Liver (tissue), 7 donors: ENCODE measurements at regions not wholly inside any gene's neighbourhood (a gene's known extent, or its start where the extent isn't known, plus 50 kb on each side); places are given as distances from the start of the nearest gene placed in this dataset.

ENCODE experiments used
- DNase-seq: peaks from one replicate; pipeline ENCODE4 v3.0.0-alpha.2; 2017; ENCODE audit warnings: low spot score
- H3K27ac ChIP-seq, 2 donors: one replicate each; pipeline ENCODE4 v1.7.0; 2013; ENCODE audit warnings: inconsistent platforms in 2 of 2, low read length in 2 of 2, control low read depth in 1 of 2, low read depth in 1 of 2, mild to moderate bottlenecking in 1 of 2
- H3K27me3 ChIP-seq, 4 donors: one replicate each; pipeline versions ENCODE4 v1.6.1 to v1.7.0; 2013; ENCODE audit warnings: low read length in 3 of 4, inconsistent platforms in 1 of 4, mild to moderate bottlenecking in 1 of 4, moderate library complexity in 1 of 4; ENCODE audit not compliant: control insufficient read depth in 4 of 4, insufficient read depth in 4 of 4
- H3K36me3 ChIP-seq, 4 donors: one replicate each; pipeline versions ENCODE4 v1.6.1 to v1.7.0; 2013; ENCODE audit warnings: low read length in 3 of 4, mild to moderate bottlenecking in 3 of 4, low read depth in 1 of 4, moderate library complexity in 1 of 4; ENCODE audit not compliant: control insufficient read depth in 4 of 4, insufficient read depth in 3 of 4
- H3K4me1 ChIP-seq, 4 donors: one replicate each; pipeline versions ENCODE4 v1.6.1 to v1.7.0; 2013; ENCODE audit warnings: low read length in 3 of 4, mild to moderate bottlenecking in 3 of 4, moderate library complexity in 1 of 4; ENCODE audit not compliant: control insufficient read depth in 4 of 4, insufficient read depth in 4 of 4
- H3K4me3 ChIP-seq, 3 donors: one replicate each; pipeline versions ENCODE4 v1.6.1 to v1.7.0; 2013; ENCODE audit warnings: low read length in 3 of 3, control low read depth in 1 of 3, low read depth in 1 of 3, mild to moderate bottlenecking in 1 of 3
- H3K9ac ChIP-seq, 2 donors: one replicate each; pipeline ENCODE4 v1.7.0; 2013; ENCODE audit warnings: low read length in 2 of 2, mild to moderate bottlenecking in 2 of 2, moderate library complexity in 2 of 2, control low read depth in 1 of 2, low read depth in 1 of 2
- H3K9me3 ChIP-seq, 4 donors: one replicate each; pipeline versions ENCODE4 v1.6.1 to v1.7.0; 2013; ENCODE audit warnings: low read length in 3 of 4; ENCODE audit not compliant: control insufficient read depth in 4 of 4
- ATF3 ChIP-seq: IDR thresholded peaks from 2 replicates; pipeline ENCODE4 v1.6.1; 2016; ENCODE audit warnings: antibody characterized with exemption
- CTCF ChIP-seq: fragments of 150-350 bp; IDR thresholded peaks from 2 replicates; pipeline ENCODE4 v1.5.1; 2017; ENCODE audit warnings: improper control_type of control experiment, low read depth, low read length; ENCODE audit not compliant: missing input control
- EGR1 ChIP-seq, 2 donors: IDR thresholded peaks; 2 replicates each; pipeline ENCODE4 v1.6.1; 2016 to 2018; ENCODE audit warnings: antibody characterized with exemption in 2 of 2, low read depth in 2 of 2
- FOXA1 ChIP-seq: IDR thresholded peaks from 2 replicates; pipeline ENCODE4 v1.6.1; 2016; ENCODE audit warnings: antibody characterized with exemption
- FOXA2 ChIP-seq: IDR thresholded peaks from 2 replicates; pipeline ENCODE4 v1.6.1; 2016; ENCODE audit warnings: antibody characterized with exemption
- GABPA ChIP-seq, 2 donors: IDR thresholded peaks in 1 of 2; conservative IDR thresholded peaks in 1 of 2; 2 replicates each; pipeline ENCODE4 v1.6.1; 2016; ENCODE audit warnings: antibody characterized with exemption in 2 of 2, mild to moderate bottlenecking in 1 of 2, moderate library complexity in 1 of 2
- HNF4A ChIP-seq, 2 donors: conservative IDR thresholded peaks; 2 replicates each; pipeline ENCODE4 v1.6.1; 2016; ENCODE audit warnings: antibody characterized with exemption in 2 of 2, mild to moderate bottlenecking in 2 of 2
- MAX ChIP-seq: IDR thresholded peaks from 2 replicates; pipeline ENCODE4 v1.6.1; 2016; ENCODE audit warnings: antibody characterized with exemption
- RAD21 ChIP-seq, 2 donors: IDR thresholded peaks; 2 replicates each; pipeline ENCODE4 v1.6.1; 2016; ENCODE audit warnings: antibody characterized with exemption in 2 of 2, mild to moderate bottlenecking in 2 of 2
- REST ChIP-seq: IDR thresholded peaks from 2 replicates; pipeline ENCODE4 v1.6.1; 2016; ENCODE audit warnings: antibody characterized with exemption, mild to moderate bottlenecking
- RXRA ChIP-seq, 2 donors: IDR thresholded peaks; 2 replicates each; pipeline ENCODE4 v1.6.1; 2017 to 2018; ENCODE audit warnings: antibody characterized with exemption in 2 of 2, mild to moderate bottlenecking in 1 of 2
- SP1 ChIP-seq: IDR thresholded peaks from 2 replicates; pipeline ENCODE4 v1.6.1; 2018; ENCODE audit warnings: antibody characterized with exemption, mild to moderate bottlenecking
- TAF1 ChIP-seq: conservative IDR thresholded peaks from 2 replicates; pipeline ENCODE4 v1.6.1; 2016; ENCODE audit warnings: antibody characterized with exemption, mild to moderate bottlenecking
- ZBTB33 ChIP-seq: IDR thresholded peaks from 2 replicates; pipeline ENCODE4 v1.6.1; 2016; ENCODE audit warnings: antibody characterized with exemption
- donor health status: healthy.
- donor health status: healthy.
- donor health status: healthy.
- donor health status: healthy.

- TF ChIP-seq ATF3 (no peak), TAF1 (no peak)
Measured at GRCh38 chr10:105549731-105550130, 908.6 kb downstream of the SORCS3 start (continued).

GRCh38 chr10:105545101-105545500, 904.0 kb downstream of the SORCS3 start:
- H3K27ac ChIP-seq: no peak overlapping the region
- no peak overlapping the region for H3K9ac ChIP-seq
- no peak overlapping the region for H3K4me3 ChIP-seq
- no peaks in the 10 kb centered on the region for H3K27me3 ChIP-seq
- TF ChIP-seq MAX (no peak), ATF3 (no peak), TAF1 (no peak), EGR1 (IDR thresholded peaks at IDR 0.05; ENCODE audit: low read depth in 2 of 2) (no peak), SP1 (no peak), REST (no peak), RAD21 (IDR thresholded peaks at IDR 0.05) (no peak), GABPA (IDR thresholded peaks at IDR 0.05 in 1 of 2, conservative IDR thresholded peaks at IDR 0.05 in 1 of 2) (no peak), RXRA (IDR thresholded peaks at IDR 0.05) (no peak), FOXA1 (no peak), FOXA2 (no peak), ZBTB33 (no peak), HNF4A (conservative IDR thresholded peaks at IDR 0.05) (no peak), CTCF (no peak)
- H3K36me3 ChIP-seq: no peaks in the 10 kb centered on the region
- no peak for DNase-seq
- H3K4me1 ChIP-seq: no peaks in the 10 kb centered on the region
- peaks cover 0 to 5% (median 0%) of the 10 kb centered on the region in 4 donors for H3K9me3 ChIP-seq
